ENCODE measurements at regions not wholly inside any gene's neighbourhood (a gene's known extent, or its start where the extent isn't known, plus 50 kb on each side); places are given as distances from the start of the nearest gene placed in this dataset.
"Not testable (repeated sequence)": the region's sequence is repeated elsewhere in the genome, so short reads cannot be mapped to it uniquely, and the experiment has no call there.

DNA sequence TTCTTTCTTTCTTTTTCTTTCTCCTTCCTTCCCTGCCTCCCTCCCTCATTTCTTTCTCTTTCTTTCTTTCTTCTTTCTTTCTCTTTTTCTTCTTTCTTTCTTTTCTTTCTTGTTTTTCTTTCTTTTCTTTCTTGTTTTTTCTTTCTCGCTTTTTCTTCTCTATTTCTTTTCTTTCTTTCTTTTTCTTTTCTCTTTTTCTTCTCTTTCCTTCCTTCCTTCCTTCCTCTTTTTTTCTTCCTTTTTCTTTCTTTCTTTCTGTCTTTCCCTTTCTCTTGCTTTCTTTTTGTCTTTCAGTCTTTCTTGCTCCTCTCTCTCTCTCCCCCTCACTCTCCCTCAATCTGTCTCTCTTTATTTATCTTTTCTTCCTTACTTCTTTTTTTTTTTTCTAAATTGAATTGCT is 472.0 kb upstream of the CHRM3 start:
- DNase-seq (ENCODE audit: low spot score) (no peak), FAIRE-seq (no peak)

DNA sequence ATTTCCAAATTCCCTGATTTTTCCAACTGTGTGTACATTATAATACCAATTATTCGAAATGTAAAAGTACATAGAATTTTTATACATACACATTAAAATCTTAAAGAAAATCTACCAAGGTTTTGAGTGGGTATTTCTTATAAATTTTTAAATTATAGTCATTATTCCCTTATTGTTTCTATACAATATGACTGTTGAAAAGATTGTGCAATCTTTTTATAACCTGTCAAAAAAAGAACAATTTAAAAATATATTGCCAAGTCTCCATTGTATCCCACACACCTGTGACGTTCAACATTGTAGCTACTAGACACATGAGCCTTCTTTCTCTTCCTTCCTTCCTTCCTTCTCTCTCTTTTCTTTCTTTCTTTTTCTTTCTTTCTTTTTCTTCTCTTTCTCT is 473.2 kb upstream of the CHRM3 start:
- no peak for FAIRE-seq

DNA sequence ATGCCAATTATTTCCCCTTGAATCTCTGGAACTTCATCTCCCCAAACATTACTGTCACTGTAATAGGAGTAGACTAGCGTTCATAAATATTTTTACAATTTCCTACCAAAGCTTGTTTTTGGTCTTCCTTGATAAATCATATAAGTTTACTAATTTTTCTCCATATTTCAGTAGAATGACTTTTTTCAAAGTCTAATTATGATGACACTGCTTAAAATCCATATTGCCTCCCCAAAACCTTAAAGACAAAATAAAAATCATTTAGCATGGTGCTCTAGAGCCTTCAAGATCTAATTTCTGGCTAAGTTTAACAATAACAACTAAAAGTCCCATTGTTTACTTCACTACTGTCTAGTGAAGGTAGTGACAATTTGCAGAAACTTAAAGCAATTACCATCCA is 474.2 kb upstream of the CHRM3 start:
- DNase-seq (ENCODE audit: low spot score), result no peak
- FAIRE-seq, result no peak

More for the DNA sequence above, 473.2 kb upstream of the CHRM3 start:
- no peak for DNase-seq (ENCODE audit: low spot score)

DNA sequence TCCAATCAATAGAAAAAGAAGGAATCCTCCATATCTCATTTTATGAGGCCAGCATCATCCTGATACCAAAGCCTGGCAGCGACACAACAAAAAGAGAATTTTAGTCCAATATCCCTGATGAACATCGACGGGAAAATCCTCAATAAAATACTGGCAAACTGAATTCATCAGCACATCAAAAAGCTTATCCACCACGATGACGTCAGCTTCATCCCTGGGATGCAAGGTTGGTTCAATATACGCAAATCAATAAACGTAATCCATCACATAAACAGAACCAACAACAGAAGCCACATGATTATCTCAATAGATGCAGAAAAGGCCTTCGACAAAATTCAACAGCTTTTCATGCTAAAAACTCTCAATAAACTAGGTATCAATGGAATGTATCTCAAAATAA is 483.6 kb upstream of the CHRM3 start:
- not testable (repeated sequence) for DNase-seq (ENCODE audit: low spot score); FAIRE-seq

DNA sequence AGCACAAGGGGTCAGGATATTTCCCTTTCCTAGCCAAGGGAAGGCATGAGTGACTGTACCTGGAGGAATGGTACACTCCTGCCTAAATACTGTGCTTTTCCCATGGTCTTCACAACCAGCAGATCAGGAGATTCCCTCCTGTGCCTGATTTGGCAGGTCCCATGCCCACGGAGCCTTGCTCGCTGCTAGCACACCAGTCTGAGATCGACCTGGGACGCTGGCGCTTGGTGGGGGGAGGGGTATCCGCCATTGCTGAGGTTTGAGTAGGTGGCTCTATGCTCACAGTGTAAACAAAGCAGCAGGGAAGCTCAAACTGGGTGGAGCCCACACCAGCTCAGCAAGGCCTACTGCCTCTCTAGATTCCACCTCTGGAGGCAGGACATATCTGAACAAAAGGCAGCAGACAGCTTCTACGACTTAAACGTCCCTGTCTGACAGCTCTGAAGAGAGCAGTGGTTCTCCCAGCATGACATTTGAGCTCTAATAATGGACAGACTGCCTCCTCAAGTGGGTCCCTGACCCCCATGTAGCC is 486.0 kb upstream of the CHRM3 start:
- no peak for FAIRE-seq
- DNase-seq (ENCODE audit: low spot score), result no peak

DNA sequence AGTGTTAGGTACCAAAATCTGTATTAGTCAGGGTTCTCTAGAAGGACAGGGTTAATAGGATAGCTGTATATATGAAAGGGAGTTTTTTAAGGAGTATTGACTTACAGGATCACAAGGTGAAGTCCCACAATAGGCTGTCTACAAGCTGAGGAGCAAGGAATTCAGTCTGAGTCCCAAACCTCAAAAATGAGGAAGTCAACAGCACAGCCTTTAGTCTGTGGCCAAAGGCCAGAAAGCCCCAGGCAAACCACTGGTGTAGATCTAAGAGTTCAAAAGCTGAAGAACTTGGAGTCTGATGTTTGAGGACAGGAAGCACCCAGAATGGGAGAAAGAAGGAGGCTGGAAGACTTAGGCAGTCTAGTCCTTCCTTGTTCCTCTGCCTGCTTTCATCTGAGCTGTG is 487.5 kb upstream of the CHRM3 start:
- DNase-seq (ENCODE audit: low spot score), result no peak
- FAIRE-seq, result no peak

DNA sequence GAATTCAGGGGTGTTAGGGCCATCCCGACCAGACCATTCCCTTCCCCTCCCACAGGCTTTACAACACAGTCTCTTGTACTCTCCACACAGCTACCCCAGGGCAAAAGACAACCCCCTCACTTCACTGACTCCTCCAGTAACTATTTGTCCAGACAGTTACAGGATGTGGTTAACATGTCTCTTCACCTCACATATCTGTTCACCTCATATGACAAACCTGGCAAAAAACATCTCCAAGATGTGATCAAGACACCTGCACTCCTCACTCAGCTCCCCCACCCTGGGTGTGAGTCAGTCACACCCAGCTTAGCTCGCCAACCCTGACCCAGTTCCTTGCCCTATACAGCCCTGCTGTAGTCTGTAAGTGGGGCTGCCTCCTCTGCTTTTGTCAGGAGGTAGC is 490.5 kb upstream of the CHRM3 start:
- FAIRE-seq (peak; percentile 74), DNase-seq (ENCODE audit: low spot score) (peak; percentile 66)

DNA sequence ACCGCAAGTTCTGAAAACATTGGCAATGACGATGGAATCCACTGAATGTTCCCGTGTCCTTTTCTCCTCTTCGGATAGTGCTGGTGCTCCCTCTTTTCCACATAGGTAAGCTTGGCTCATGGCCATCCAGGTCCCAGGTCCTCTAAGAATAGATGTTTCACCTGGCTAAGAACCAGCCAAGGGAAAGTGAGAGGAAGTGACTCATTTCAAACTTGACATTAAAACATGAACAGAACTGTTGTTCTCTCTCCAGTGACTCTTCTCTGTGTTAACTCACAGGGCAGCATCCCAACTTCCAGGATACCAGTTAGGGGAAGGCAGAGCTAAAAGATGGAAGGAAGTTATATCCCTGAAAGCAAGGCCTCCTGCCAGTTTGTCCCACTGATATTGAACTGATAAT is 493.8 kb upstream of the CHRM3 start:
- FAIRE-seq (no peak), DNase-seq (ENCODE audit: low spot score) (peak; percentile 74)

DNA sequence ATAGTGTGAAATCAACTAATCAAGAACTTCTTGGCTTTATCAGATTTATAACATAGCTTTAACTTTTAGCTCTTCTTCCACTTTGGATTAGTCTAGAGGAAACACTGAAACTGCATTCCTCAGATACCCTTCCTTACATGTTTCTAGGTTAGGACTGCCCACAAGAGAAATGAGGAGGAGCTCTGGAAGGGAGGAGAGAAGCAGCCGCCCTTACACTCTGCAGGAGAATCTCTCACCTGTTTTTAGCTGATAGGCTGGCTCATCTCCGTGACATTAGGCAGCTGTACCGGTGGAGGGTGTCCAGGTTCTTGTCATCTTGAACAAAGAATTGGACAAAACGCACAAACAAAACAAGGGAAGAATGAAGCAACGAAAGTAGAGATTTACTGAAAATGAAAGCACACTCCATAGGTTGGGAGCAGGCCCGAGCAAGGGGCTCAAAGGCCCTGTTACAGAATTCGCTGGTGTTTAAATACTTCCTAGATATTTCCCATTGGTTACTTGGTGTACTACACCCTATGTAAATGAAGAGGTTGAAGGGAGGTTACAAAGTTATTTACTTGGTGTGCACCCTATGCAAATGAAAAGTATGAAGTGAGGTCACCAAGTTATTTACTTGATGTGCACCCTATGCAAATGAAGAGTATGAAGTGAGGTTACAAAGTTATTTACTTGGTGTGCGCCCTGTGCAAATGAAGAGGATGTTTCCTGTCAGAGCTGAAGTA is 524.9 kb upstream of the CHRM3 start:
- no peak for FAIRE-seq
- no peak for DNase-seq (ENCODE audit: low spot score)

DNA sequence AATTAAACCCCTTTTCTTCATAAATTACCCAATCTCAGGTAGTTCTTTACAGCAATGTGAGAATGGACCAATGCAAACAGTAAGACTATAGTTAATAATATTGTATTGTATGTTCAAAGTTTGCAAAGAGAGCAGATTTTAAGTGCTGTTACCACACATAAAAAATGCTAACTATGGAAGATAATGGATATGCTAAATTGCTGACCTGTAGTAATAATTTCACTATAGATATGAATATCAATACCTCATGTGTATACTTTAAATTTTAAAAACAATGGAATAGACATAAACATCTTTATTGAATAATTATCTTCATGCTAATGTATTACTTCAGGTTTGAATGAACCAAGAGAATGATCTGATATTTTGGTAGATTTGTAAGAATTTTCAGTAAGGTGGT is 552.4 kb upstream of the CHRM3 start:
- DNase-seq (ENCODE audit: low spot score) (no peak), FAIRE-seq (no peak)

DNA sequence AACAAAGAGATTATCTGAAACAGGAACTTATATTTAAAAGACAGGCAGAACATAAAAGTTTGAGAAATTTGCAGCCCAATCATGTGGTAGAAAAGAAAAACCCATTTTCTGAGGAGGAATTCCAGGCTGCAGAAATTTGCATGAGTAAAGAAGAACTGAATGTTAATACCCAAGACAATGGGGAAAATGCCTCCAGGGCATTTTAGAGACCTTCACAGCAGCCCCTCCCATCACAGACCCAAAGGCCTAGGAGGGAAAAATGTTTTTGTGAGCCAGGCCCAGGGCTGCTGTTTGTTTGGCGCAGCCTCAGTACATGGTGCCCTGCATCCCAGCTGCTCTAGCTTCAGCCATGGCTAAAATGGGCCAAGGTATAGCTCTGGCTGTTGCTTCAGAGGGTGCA is 554.3 kb upstream of the CHRM3 start:
- no peak for DNase-seq (ENCODE audit: low spot score)
- no peak for FAIRE-seq

DNA sequence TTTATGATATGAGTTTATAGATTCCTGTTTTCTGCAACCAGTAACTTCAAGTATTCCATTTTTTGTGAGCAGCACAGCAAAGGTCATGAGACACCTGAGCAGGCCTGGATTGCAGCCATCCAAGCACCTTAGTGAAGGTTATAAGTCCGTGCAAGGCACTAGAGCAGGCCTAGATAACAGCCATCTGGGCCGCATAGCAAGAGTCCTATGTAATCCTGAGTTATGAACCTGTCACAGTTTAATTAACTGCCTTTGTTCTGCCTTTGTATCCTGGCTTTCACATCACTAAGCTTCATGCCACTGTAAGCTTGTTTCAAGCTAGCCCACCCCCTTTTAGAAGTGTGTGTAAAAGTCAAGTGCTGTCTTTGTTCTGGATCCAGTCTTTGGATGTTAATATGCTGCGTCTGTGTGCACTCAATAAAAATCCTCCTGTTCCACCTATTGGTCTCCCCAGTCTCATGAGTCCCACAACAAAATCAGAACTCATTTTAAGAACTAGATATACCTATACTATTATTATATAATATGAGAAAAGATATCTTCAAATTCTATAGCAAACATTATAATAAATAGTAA is 556.2 kb upstream of the CHRM3 start:
- DNase-seq (ENCODE audit: low spot score) (no peak), FAIRE-seq (no peak)

DNA sequence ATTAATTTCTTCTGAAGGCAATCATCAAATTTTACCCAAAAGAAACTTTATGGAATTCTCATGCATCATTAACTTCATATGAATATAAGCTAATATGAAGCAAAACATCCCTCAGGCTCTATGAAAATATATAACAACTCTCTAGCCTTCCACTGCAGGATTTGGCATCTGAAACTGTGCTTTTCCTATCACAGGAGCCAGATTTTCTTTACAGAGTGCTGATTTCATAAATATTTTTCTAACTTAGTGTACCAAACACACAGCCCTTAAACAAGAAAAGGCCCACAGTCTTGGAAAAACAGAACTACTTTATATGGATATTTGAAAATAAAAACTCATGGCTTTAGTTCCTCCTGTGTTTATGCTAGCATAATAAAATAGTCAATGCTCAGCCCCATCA is 559.5 kb upstream of the CHRM3 start:
- FAIRE-seq (no peak), DNase-seq (ENCODE audit: low spot score) (no peak)

DNA sequence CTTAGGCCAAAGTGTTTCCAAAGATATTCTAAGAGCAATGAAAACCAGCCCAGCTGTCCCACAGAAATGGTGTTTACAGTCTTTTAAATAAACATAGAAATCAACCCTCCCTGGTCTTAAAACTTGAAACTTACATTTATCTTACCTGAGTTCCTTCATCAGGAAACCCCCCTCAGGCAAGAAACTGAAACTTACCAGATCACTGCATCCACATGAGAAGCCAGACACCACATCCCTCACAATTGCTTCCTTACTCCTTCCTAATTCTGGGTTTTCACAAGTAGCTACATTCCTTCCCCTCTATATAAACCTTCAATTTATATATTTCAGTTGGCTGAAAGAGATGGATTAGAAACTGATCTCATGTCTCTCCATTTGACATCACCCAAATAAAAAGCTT is 563.0 kb upstream of the CHRM3 start:
- DNase-seq (ENCODE audit: low spot score), result no peak
- no peak for FAIRE-seq

DNA sequence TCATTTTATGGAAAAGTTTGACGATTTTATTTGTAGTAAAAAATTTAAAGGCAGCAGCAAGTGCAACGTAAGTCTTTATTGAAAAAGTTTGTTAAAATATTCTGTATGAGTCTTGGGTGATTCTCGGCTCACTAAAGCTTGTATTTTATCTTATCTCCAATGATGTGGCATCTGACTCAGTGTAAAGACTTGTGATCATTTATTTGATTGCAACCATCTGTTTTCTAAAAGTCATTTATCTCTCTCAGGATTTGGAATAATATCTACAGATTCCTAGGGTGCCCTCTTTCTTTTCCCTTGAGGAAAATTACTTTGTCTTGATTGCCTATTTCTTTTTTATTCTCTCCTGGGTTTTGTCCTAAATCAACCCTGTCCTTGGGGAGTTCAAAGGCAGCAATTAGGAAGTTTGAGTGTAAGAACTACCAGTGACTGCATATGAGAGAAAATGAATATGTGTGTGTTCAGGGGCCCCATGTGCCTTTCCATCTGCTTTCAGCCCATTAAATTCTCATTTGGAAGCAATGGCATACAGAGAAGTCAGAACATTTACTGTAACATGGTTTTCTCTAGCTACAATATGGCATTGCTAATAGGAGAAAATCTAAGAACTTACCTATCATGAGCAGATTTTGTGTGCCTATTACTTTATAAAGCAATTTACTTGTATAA is 575.0 kb upstream of the CHRM3 start:
- DNase-seq (ENCODE audit: low spot score), result no peak
- no peak for FAIRE-seq

DNA sequence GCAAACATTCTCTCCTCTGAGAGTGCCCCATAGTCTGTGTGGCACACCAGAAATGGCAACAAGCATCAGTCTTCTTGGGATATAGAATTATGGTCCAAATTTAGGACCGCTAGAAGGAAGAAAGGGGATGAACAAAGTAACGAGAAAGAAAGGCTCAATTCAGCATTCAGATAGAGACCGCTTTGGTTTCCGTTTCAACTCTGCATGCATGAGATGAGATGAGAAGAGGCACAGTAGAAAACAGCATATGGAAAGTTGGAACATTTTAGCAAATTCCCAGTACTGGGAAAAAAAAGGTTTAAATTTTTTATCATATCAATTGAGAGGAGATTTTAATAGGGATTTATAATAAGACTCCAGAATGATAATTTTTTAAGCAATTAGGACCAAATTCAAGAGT is 595.5 kb upstream of the CHRM3 start:
- FAIRE-seq (no peak), DNase-seq (ENCODE audit: low spot score) (no peak)

DNA sequence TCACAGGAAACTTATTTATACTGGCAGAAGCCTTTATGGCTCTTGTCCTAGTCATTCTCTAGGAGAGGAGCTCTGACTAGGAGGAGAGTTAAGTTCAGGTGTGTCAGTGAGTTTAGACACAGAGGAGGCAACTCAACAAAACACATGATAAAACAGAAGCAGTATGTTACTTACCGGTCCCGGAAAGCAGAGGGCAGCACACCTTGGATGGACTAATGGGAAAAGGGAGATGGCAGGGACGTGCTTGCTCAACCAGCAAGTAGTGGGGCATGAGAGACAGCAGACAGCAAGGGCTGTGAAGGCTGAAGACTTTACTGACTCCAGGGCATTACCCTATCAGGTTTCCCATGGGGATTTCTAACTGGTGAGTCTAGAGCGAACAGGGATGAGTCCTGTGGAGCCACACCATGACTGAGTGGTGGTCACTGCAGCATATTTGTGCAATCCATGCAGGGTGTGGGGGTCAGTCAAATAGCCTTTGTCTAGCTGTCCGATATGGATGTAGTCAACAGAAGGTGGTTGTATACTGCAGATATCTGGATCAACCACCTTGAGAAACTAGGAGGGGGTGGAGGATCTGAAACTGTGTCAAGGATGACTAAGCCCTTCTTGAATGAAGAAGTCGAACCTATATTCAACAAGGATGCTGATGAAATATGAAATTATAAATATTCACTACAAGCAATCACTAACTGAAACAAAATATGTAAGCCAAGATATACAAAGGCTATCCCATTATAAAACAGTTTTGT is 596.3 kb upstream of the CHRM3 start:
- FAIRE-seq (no peak), DNase-seq (ENCODE audit: low spot score) (no peak)

DNA sequence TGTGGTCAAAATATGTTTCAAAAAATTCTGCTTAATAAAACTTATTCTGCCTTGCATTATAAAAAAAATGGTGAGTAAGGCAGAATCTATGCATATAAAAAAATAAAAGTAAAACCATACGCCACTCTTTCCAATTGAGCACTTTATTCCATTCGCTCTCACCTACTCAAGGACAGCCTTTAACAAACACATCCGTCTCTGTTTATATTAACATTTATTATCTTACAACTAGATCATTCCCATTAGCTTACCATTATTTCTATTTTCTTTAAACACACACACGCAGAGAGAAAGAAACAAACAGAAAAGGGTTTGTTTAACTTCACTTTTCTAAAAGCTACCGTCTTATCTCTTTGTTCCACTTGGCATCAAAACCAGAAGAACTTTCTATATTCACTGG is 598.9 kb upstream of the CHRM3 start:
- no peak for FAIRE-seq
- DNase-seq (ENCODE audit: low spot score), result no peak

DNA sequence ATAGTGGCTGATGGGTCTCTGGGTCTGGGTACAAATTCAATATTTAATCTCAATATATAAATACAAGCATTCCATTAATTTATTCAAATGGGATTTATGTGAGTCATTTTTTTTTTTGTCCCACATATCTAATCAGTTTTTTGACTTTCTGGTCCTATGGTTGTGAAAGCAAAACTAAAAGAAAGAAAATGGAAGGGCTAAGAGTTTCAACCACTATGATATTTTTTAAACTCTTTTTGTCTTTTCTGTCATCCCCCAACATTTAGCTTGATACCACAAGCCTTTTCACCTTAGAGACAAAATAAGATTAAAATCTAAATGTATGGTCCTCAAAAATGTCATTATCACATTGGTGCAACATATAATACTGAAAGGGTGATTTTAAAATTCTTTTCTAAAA is 602.7 kb upstream of the CHRM3 start:
- FAIRE-seq (no peak), DNase-seq (ENCODE audit: low spot score) (no peak)

DNA sequence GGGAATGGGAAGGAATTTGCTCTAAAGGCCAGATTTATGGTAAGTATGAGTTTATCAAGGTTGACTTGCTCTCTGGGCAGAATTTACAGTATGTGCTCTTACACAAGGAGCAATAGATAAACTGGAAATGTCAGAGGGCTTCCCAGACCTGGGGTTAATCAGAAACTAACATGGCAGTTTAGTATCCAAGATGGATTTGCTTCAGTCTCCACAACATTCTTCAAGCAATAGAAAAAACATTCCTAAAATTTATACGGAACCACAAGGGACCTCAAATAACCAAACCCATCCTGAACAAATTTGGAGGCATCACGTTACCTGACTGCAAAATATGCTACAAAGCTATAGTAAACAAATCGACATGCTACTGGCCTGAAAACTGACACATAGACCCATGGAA is 606.7 kb upstream of the CHRM3 start:
- DNase-seq (ENCODE audit: low spot score) (no peak), FAIRE-seq (no peak)

DNA sequence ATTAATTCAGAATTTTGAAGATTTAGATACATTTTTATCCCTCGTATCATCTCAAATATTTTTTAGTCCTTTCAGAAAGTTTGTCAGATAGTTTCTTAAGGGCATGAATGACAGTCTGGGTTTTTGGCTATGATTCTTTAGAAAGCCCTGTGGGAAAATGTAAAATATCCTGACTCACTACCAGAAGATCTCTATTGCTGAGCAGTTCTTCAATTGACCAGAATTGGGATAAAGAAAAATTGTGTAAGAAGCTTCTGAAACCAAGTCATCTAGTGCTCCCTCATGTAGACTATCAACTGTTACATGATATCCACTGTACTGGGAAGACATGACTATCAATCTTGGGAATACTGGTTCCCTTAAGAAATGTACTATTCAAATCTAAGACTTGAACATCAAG is 608.3 kb upstream of the CHRM3 start:
- FAIRE-seq (no peak), DNase-seq (ENCODE audit: low spot score) (no peak)

DNA sequence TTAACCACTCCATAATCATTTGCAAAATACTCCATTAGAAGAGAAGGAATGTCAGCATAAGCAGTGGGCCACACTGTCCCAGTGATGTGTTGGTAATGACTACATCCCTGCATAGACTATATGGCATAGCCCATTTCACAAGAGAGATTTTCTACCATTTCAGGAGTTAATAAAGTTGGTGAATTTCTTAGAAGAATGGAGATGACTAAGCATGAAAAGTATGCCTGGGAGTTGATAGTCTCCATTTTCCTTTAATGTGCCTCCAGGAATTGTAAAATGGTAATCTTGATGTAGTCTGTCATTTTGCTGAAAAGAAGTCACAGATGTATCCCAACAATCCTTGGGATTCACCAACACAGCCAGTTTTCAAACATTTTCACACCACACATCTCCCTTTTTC is 608.8 kb upstream of the CHRM3 start:
- FAIRE-seq (no peak), DNase-seq (ENCODE audit: low spot score) (no peak)
